IMR-90 (cell line): ENCODE measurements at regions not wholly inside any gene's neighbourhood (a gene's known extent, or its start where the extent isn't known, plus 50 kb on each side); places are given as distances from the start of the nearest gene placed in this dataset.

ENCODE experiments used
- ATAC-seq: fragments of 200-7000 bp; cut with Tn5 transposase; 2 replicates; pipeline ENCODE4 v1.9.1; 2020; ENCODE audit warnings: low read depth, mild to moderate bottlenecking, moderate library complexity
- BruUV-seq: library from RNA; stranded (reverse); fragments of 400-500 nt; replicated peaks from 2 replicates; lab custom pipeline; 2021; lab: Mats Ljungman, UMichigan
- CTCF ChIA-PET: fragments of 300-600 bp; formaldehyde crosslinking; extraction: SDS; loops from one replicate; lab custom pipeline; 2021; ENCODE audit warnings: antibody characterized with exemption; lab: Yijun Ruan, JAX
- POLR2A ChIA-PET: fragments of 300-600 bp; sonication (Branson Sonifier 250); formaldehyde crosslinking; loops from one replicate; lab custom pipeline; 2022; ENCODE audit warnings: antibody characterized with exemption; ENCODE audit not compliant: unreplicated experiment; lab: Charles Lee
- DNase-seq: peaks from one replicate; pipeline ENCODE4 v3.0.0; 2013
- H2AFZ ChIP-seq: replicated peaks from 2 replicates; pipeline ENCODE3; 2013; ENCODE audit warnings: low read length, mild to moderate bottlenecking; ENCODE audit not compliant: poor library complexity
- H2AK5ac ChIP-seq: 2 replicates; pipeline ENCODE4 v1.6.1; 2013; ENCODE audit warnings: low read depth, low read length, inconsistent platforms
- H2AK9ac ChIP-seq: replicated peaks from 2 replicates; pipeline ENCODE3; 2013; ENCODE audit warnings: mild to moderate bottlenecking, low read depth, low read length, moderate library complexity; ENCODE audit not compliant: poor library complexity
- H2BK120ac ChIP-seq: 2 replicates; pipeline ENCODE4 v1.6.1; 2013; ENCODE audit warnings: low read depth, low read length, inconsistent platforms
- H2BK15ac ChIP-seq: 3 replicates; pipeline ENCODE4 v1.6.1; 2013; ENCODE audit warnings: low read depth, low read length, inconsistent platforms
- H2BK20ac ChIP-seq: 2 replicates; pipeline ENCODE4 v1.6.1; 2013; ENCODE audit warnings: low read depth, mild to moderate bottlenecking, inconsistent platforms, low read length, moderate library complexity
- H2BK5ac ChIP-seq: 2 replicates; pipeline ENCODE4 v1.6.1; 2013; ENCODE audit warnings: mild to moderate bottlenecking, low read depth, low read length, inconsistent platforms; ENCODE audit not compliant: poor library complexity, severe bottlenecking
- H3K14ac ChIP-seq: replicated peaks from 2 replicates; pipeline ENCODE4 v1.6.1; 2013; ENCODE audit warnings: low read depth, low read length, inconsistent platforms
- H3K18ac ChIP-seq: 2 replicates; pipeline ENCODE4 v1.6.1; 2013; ENCODE audit warnings: low read depth, low read length, control low read depth
- H3K23ac ChIP-seq: 2 replicates; pipeline ENCODE4 v1.6.1; 2013; ENCODE audit warnings: low read depth, low read length, inconsistent platforms
- H3K27ac ChIP-seq: 2 replicates; pipeline ENCODE4 v1.5.1; 2013; ENCODE audit warnings: mild to moderate bottlenecking, control low read depth, low read length; ENCODE audit not compliant: insufficient read depth
- H3K27me3 ChIP-seq: 2 replicates; pipeline ENCODE4 v1.6.1; 2013; ENCODE audit warnings: low read length; ENCODE audit not compliant: control insufficient read depth, insufficient read depth
- H3K36me3 ChIP-seq: 2 replicates; pipeline ENCODE4 v1.6.1; 2013; ENCODE audit warnings: low read length, mixed read lengths; ENCODE audit not compliant: control insufficient read depth, insufficient read depth
- H3K4ac ChIP-seq: 2 replicates; pipeline ENCODE4 v1.6.1; 2013; ENCODE audit warnings: low read depth, low read length, inconsistent platforms
- H3K4me1 ChIP-seq: 2 replicates; pipeline ENCODE4 v1.6.1; 2013; ENCODE audit warnings: low read length, mixed read lengths; ENCODE audit not compliant: control insufficient read depth, insufficient read depth
- H3K4me2 ChIP-seq: 2 replicates; pipeline ENCODE4 v1.6.1; 2013; ENCODE audit warnings: low read depth, mild to moderate bottlenecking, control low read depth, low read length, moderate library complexity
- H3K4me3 ChIP-seq: 2 replicates; pipeline ENCODE4 v1.5.1; 2013; ENCODE audit warnings: low read depth, mild to moderate bottlenecking, control low read depth, low read length, moderate library complexity; ENCODE audit not compliant: insufficient read depth
- H3K56ac ChIP-seq: 2 replicates; pipeline ENCODE4 v1.6.1; 2013; ENCODE audit warnings: low read length, inconsistent platforms; ENCODE audit not compliant: insufficient read depth; ENCODE audit errors: extremely low read depth
- H3K79me1 ChIP-seq, 2 experiments: 2 replicates each; pipeline ENCODE4 v1.6.1; 2013; ENCODE audit warnings: low read length in 2 of 2, inconsistent platforms in 1 of 2, low read depth in 1 of 2
- H3K9ac ChIP-seq: 2 replicates; pipeline ENCODE4 v1.6.1; 2013; ENCODE audit warnings: low read depth, low read length, control low read depth
- H3K9me1 ChIP-seq: 2 replicates; pipeline ENCODE4 v1.6.1; 2013; ENCODE audit warnings: low read length, inconsistent platforms; ENCODE audit not compliant: insufficient read depth
- H3K9me3 ChIP-seq: 2 replicates; pipeline ENCODE4 v1.6.1; 2013; ENCODE audit warnings: low read length; ENCODE audit not compliant: control insufficient read depth, insufficient read depth
- H4K20me1 ChIP-seq: 2 replicates; pipeline ENCODE4 v1.6.1; 2013; ENCODE audit warnings: low read length, inconsistent platforms; ENCODE audit not compliant: insufficient read depth
- H4K5ac ChIP-seq: 2 replicates; pipeline ENCODE4 v1.6.1; 2013; ENCODE audit warnings: mild to moderate bottlenecking, low read depth, low read length, control low read depth
- H4K8ac ChIP-seq, 2 experiments: 2 replicates each; pipeline ENCODE4 v1.6.1; 2013; ENCODE audit warnings: low read depth in 2 of 2, low read length in 2 of 2, control low read depth in 1 of 2, inconsistent platforms in 1 of 2
- H4K91ac ChIP-seq: 2 replicates; pipeline ENCODE4 v1.6.1; 2013; ENCODE audit warnings: low read depth, low read length, inconsistent platforms; ENCODE audit not compliant: insufficient read depth
- BHLHE40 ChIP-seq: fragments of 150-350 bp; IDR thresholded peaks from 2 replicates; pipeline ENCODE4 v1.6.1; 2016; ENCODE audit warnings: mild to moderate bottlenecking, low read depth, low read length
- MAFK ChIP-seq: IDR thresholded peaks from 2 replicates; pipeline ENCODE4 v1.6.1; 2012; ENCODE audit warnings: low read depth, low read length, improper control_type of control experiment
- MAZ ChIP-seq: IDR thresholded peaks from 2 replicates; pipeline ENCODE4 v1.6.1; 2012; ENCODE audit warnings: low read depth, mild to moderate bottlenecking, low read length, improper control_type of control experiment, moderate library complexity, borderline replicate concordance
- MXI1 ChIP-seq: IDR thresholded peaks from 2 replicates; pipeline ENCODE4 v1.6.1; 2012; ENCODE audit warnings: low read depth, mild to moderate bottlenecking, low read length, moderate library complexity, borderline replicate concordance
- RAD21 ChIP-seq: IDR thresholded peaks from 2 replicates; pipeline ENCODE4 v1.6.1; 2012; ENCODE audit warnings: low read length, improper control_type of control experiment
- RCOR1 ChIP-seq: IDR thresholded peaks from 2 replicates; pipeline ENCODE4 v1.6.1; 2012; ENCODE audit warnings: mild to moderate bottlenecking, low read length, improper control_type of control experiment; ENCODE audit not compliant: insufficient replicate concordance
- dilution Hi-C: fragments of 300-500 bp; cut with HindIII; formaldehyde crosslinking; loops from one replicate; pipeline ENCODE4 v1.14.3; 2018; ENCODE audit warnings: low sequenced_read_pairs; ENCODE audit not compliant: unreplicated experiment
- in situ Hi-C: fragments of 300-500 bp; cut with MboI; formaldehyde crosslinking; loops from 3 replicates; pipeline ENCODE4 v1.14.3; 2019; ENCODE audit warnings: low sequenced_read_pairs, inconsistent platforms, mixed read lengths
- intact Hi-C: fragments of 100-400 bp; cut with micrococcal nuclease; formaldehyde crosslinking; loops from 2 replicates; pipeline ENCODE4 v1.10.0; 2022

GRCh38 chr1:106705971-106706370 lies 350.5 kb upstream of the PRMT6 start:
- CTCF ChIA-PET = no interaction called here
- Histone ChIP-seq H4K91ac (no peak overlapping the region), H3K56ac (no peak overlapping the region), H4K20me1 (no peaks in the 10 kb centered on the region), H3K23ac (no peak overlapping the region), H2AFZ (no peak overlapping the region), H3K36me3 (no peaks in the 10 kb centered on the region), H2BK120ac (no peak overlapping the region), H3K18ac (no peak overlapping the region), H2BK5ac (no peak overlapping the region), H2BK20ac (no peak overlapping the region), H3K4ac (no peak overlapping the region), H2AK5ac (no peak overlapping the region), H3K4me1 (no peaks in the 10 kb centered on the region), H3K4me2 (no peak overlapping the region), H3K79me1 (no peaks in the 10 kb centered on the region), H3K9me1 (no peaks in the 10 kb centered on the region), H3K27me3 (no peaks in the 10 kb centered on the region), H4K5ac (no peak overlapping the region), H2BK15ac (no peak overlapping the region), H3K9ac (no peak overlapping the region), H3K4me3 (no peak overlapping the region), H3K27ac (no peak overlapping the region), H4K8ac (no peak overlapping the region), H3K9me3 (no peaks in the 10 kb centered on the region; the same call in 1 of the 2 replicates), H2AK9ac (no peak overlapping the region), H3K14ac (no peak overlapping the region)
- no TSS peak for BruUV-seq
- intact Hi-C loops (no loop called here), in situ Hi-C loops (no loop called here), dilution Hi-C loops (no loop called here)
- TF ChIP-seq MAZ (no peak), BHLHE40 (no peak), MXI1 (no peak), RAD21 (no peak), MAFK (no peak), RCOR1 (no peak)
- POLR2A ChIA-PET = no interaction called here
- DNase-seq (no peak), ATAC-seq (no peak)
